Psoas muscle (tissue), 7 donors: ENCODE measurements at regions not wholly inside any gene's neighbourhood (a gene's known extent, or its start where the extent isn't known, plus 50 kb on each side); places are given as distances from the start of the nearest gene placed in this dataset.

Source experiments
- ATAC-seq, 4 donors: fragments of 200-7000 bp; cut with Tn5 transposase; one replicate each; pipeline ENCODE4 v1.9.1; 2020; ENCODE audit warnings: moderate library complexity in 3 of 4, mild to moderate bottlenecking in 2 of 4
- DNase-seq, 2 donors: peaks; one replicate each; pipeline ENCODE4 v3.0.0-alpha.2; 2020
- H3K27ac ChIP-seq: fragments of 200-600 bp; one replicate; pipeline ENCODE4 v1.8.0; 2022
- H3K27me3 ChIP-seq, 3 donors: fragments of 200-600 bp in 1 of 3; one replicate each; pipeline versions ENCODE4 v1.6.1 to v1.8.0; 2013 to 2022; ENCODE audit warnings: low read length in 2 of 3, mild to moderate bottlenecking in 2 of 3, moderate library complexity in 1 of 3; ENCODE audit not compliant: insufficient read depth in 3 of 3
- H3K36me3 ChIP-seq, 2 donors: fragments of 200-600 bp in 1 of 2; one replicate each; pipeline versions ENCODE4 v1.6.1 to v1.8.0; 2013 to 2022; ENCODE audit warnings: low read depth in 1 of 2, mild to moderate bottlenecking in 1 of 2, moderate library complexity in 1 of 2; ENCODE audit not compliant: insufficient read depth in 1 of 2
- H3K4me1 ChIP-seq: fragments of 200-600 bp; one replicate; pipeline ENCODE4 v1.8.0; 2022
- H3K4me3 ChIP-seq: fragments of 200-600 bp; one replicate; pipeline ENCODE4 v1.8.0; 2022; ENCODE audit warnings: mild to moderate bottlenecking
- H3K9me3 ChIP-seq: fragments of 200-600 bp; one replicate; pipeline ENCODE4 v1.8.0; 2022
- CTCF ChIP-seq: fragments of 200-600 bp; IDR thresholded peaks from one replicate; pipeline ENCODE4 v1.8.0; 2022; ENCODE audit warnings: antibody characterized with exemption
- WGBS, 3 donors: extraction: QIAGEN DNeasy Blood & Tissue Kit; methylation state at CpG; one replicate each; pipeline versions ENCODE4 v1.1.6 to v1.1.7; 2013; 5-methylcytosine and 5-hydroxymethylcytosine counted together
- intact Hi-C, 2 donors: fragments of 100-400 bp; cut with DNase I; formaldehyde crosslinking; loops; one replicate each; pipeline versions ENCODE4 v1.11.0 to v1.14.2; 2022
- donor health status: healthy with polysubstance abuse.
- donor health status: DM: no; HTN: no; CAD: no; lungs with moderate emphysema.
- donor health status: Bipolar disorder and iron deficiency.
- donor health status: healthy.
- donor health status: DM: yes; HTN: yes; CAD: no.
- donor health status: DM: no; HTN: no; CAD: no.
- donor health status: DM: yes; HTN: yes; CAD: no.

GRCh38 chr4:143076723-143077122, 108.0 kb upstream of the USP38 start:
- intact Hi-C loops = no loop called here
- no peak for DNase-seq
- H3K9me3 ChIP-seq = no peaks in the 10 kb centered on the region
- TF ChIP-seq CTCF = no peak
- no peaks in the 10 kb centered on the region for H3K4me1 ChIP-seq
- H3K4me3 ChIP-seq = no peak overlapping the region
- no peaks in the 10 kb centered on the region for H3K36me3 ChIP-seq
- H3K27ac ChIP-seq = no peak overlapping the region
- WGBS, 3 donors = 54 to 76% (median 73%) methylated on average over 4 of the region's 4 CpGs
- ATAC-seq = no peak
- H3K27me3 ChIP-seq = no peaks in the 10 kb centered on the region

- no peak for ATAC-seq
- Histone ChIP-seq H3K36me3 (no peaks in the 10 kb centered on the region), H3K27ac (no peak overlapping the region), H3K27me3 (no peaks in the 10 kb centered on the region), H3K9me3 (no peaks in the 10 kb centered on the region), H3K4me1 (no peaks in the 10 kb centered on the region), H3K4me3 (no peak overlapping the region)
- TF ChIP-seq CTCF = no peak
- intact Hi-C loops = no loop called here
- WGBS, 3 donors = 69 to 93% (median 77%) methylated on average over 1 of the region's 1 CpG
- DNase-seq = no peak
These were observed 102.0 kb upstream of the USP38 start for GRCh38 chr4:143082701-143083100.

GRCh38 chr4:143083756-143084472, 100.8 kb upstream of the USP38 start:
- Histone ChIP-seq H3K27me3 (no peaks in the 10 kb centered on the region), H3K27ac (no peak overlapping the region), H3K4me3 (no peak overlapping the region), H3K36me3 (no peaks in the 10 kb centered on the region), H3K4me1 (no peaks in the 10 kb centered on the region), H3K9me3 (no peaks in the 10 kb centered on the region)
- no peak for ATAC-seq
- intact Hi-C loops = no loop called here
- 11 to 20% (median 13%) methylated on average over 2 of the region's 2 CpGs for WGBS, 3 donors
- TF ChIP-seq CTCF = no peak
- DNase-seq = no peak

- H3K4me3 ChIP-seq = no peak overlapping the region
- no peaks in the 10 kb centered on the region for H3K36me3 ChIP-seq
- H3K27me3 ChIP-seq = no peaks in the 10 kb centered on the region
- H3K4me1 ChIP-seq = no peaks in the 10 kb centered on the region
- no peaks in the 10 kb centered on the region for H3K9me3 ChIP-seq
- H3K27ac ChIP-seq = no peak overlapping the region
- no peak for DNase-seq
- TF ChIP-seq CTCF = no peak
- no peak for ATAC-seq
- 64 to 72% (median 68%) methylated on average over 1 of the region's 1 CpG for WGBS, 3 donors
- intact Hi-C loops = no loop called here
These were observed 100.2 kb upstream of the USP38 start for GRCh38 chr4:143084566-143084965.

GRCh38 chr4:143085224-143085623, 99.5 kb upstream of the USP38 start:
- DNase-seq = no peak

More at GRCh38 chr4:143085224-143085623, 99.5 kb upstream of the USP38 start:
- 31 to 44% (median 43%) methylated on average over 2 of the region's 2 CpGs for WGBS, 3 donors
- ATAC-seq = no peak
- H3K27me3 ChIP-seq = no peaks in the 10 kb centered on the region
- H3K4me3 ChIP-seq = no peak overlapping the region
- H3K9me3 ChIP-seq = no peaks in the 10 kb centered on the region
- TF ChIP-seq CTCF = peak; percentile 18
- H3K36me3 ChIP-seq = no peaks in the 10 kb centered on the region
- no peak overlapping the region for H3K27ac ChIP-seq
- H3K4me1 ChIP-seq = no peaks in the 10 kb centered on the region
- intact Hi-C loops = no loop called here
